Common myeloid progenitor, CD34-positive (primary cell): ENCODE measurements at regions not wholly inside any gene's neighbourhood (a gene's known extent, or its start where the extent isn't known, plus 50 kb on each side); places are given as distances from the start of the nearest gene placed in this dataset.

ENCODE experiments used
- CTCF ChIA-PET: fragments of 350-600 bp; sonication (Branson Sonifier 250); formaldehyde crosslinking; loops from one replicate; lab custom pipeline; 2021; ENCODE audit warnings: antibody characterized with exemption; lab: Charles Lee
- POLR2A ChIA-PET: fragments of 350-600 bp; sonication (Branson Sonifier 250); formaldehyde crosslinking; loops from one replicate; lab custom pipeline; 2021; ENCODE audit warnings: antibody characterized with exemption; lab: Charles Lee
- DNase-seq, 3 donors: peaks; one replicate each; pipeline versions ENCODE4 v3.0.0 to v3.0.0-alpha.2; 2013
- H3K27ac ChIP-seq, 2 experiments: 1 replicate in 1 of 2; 2 replicates in 1 of 2; pipeline ENCODE4 v1.7.0; 2013; ENCODE audit warnings: inconsistent platforms in 2 of 2, low read length in 2 of 2, mild to moderate bottlenecking in 2 of 2, low read depth in 1 of 2, moderate library complexity in 1 of 2; ENCODE audit not compliant: severe bottlenecking in 2 of 2, insufficient read depth in 1 of 2, poor library complexity in 1 of 2
- H3K27me3 ChIP-seq, 5 experiments: replicated peaks in 2 of 5; 1 replicate in 3 of 5; 2 replicates in 2 of 5; pipeline versions ENCODE4 v1.6.1 to v1.7.0; 2013; ENCODE audit warnings: low read length in 4 of 5, mild to moderate bottlenecking in 2 of 5, moderate library complexity in 2 of 5, inconsistent platforms in 1 of 5; ENCODE audit not compliant: insufficient read depth in 5 of 5, control insufficient read depth in 4 of 5
- H3K36me3 ChIP-seq, 4 experiments: 1 replicate in 2 of 4; 2 replicates in 2 of 4; pipeline versions ENCODE4 v1.6.1 to v1.7.0; 2013; ENCODE audit warnings: low read length in 3 of 4, control low read depth in 1 of 4, mild to moderate bottlenecking in 1 of 4; ENCODE audit not compliant: control insufficient read depth in 4 of 4, insufficient read depth in 4 of 4
- H3K4me1 ChIP-seq, 4 experiments: 1 replicate in 3 of 4; 2 replicates in 1 of 4; pipeline versions ENCODE4 v1.6.1 to v1.7.1; 2013; ENCODE audit warnings: low read length in 3 of 4, mild to moderate bottlenecking in 3 of 4, control low read depth in 1 of 4, inconsistent platforms in 1 of 4, moderate library complexity in 1 of 4; ENCODE audit not compliant: control insufficient read depth in 4 of 4, insufficient read depth in 4 of 4; ENCODE audit errors: control extremely low read depth in 1 of 4
- H3K4me3 ChIP-seq, 7 experiments: 1 replicate in 4 of 7; 2 replicates in 3 of 7; pipeline versions ENCODE4 v1.5.1 to v1.7.0; 2013; ENCODE audit warnings: mild to moderate bottlenecking in 7 of 7, low read length in 6 of 7, moderate library complexity in 6 of 7, inconsistent platforms in 2 of 7, low read depth in 2 of 7, control low read depth in 1 of 7; ENCODE audit not compliant: insufficient read depth in 4 of 7, control insufficient read depth in 1 of 7; ENCODE audit errors: extremely low read depth in 1 of 7
- H3K9me3 ChIP-seq, 5 experiments: 1 replicate in 4 of 5; 2 replicates in 1 of 5; pipeline versions ENCODE4 v1.6.1 to v1.7.1; 2013; ENCODE audit warnings: low read length in 4 of 5, mild to moderate bottlenecking in 2 of 5, inconsistent platforms in 1 of 5, low read depth in 1 of 5, moderate library complexity in 1 of 5; ENCODE audit not compliant: control insufficient read depth in 4 of 5, insufficient read depth in 2 of 5; ENCODE audit errors: control extremely low read depth in 1 of 5
- WGBS: methylation state at CpG from one replicate; pipeline ENCODE4 v1.1.5; 2013; ENCODE audit not compliant: insufficient coverage; 5-methylcytosine and 5-hydroxymethylcytosine counted together

GRCh38 chr3:113094337-113095221, 103.8 kb downstream of the GTPBP8 start:
- POLR2A ChIA-PET = interaction anchor here (0.6 kb wide), 1 partner anchor 60 kb away, joined by 4 read pairs; no protein-coding TSS in a partner anchor
- WGBS = 93% methylated on average over 7 of the region's 7 CpGs
- no peaks in the 10 kb centered on the region for H3K36me3 ChIP-seq
- DNase-seq = no peak
- H3K27me3 ChIP-seq = no peaks in the 10 kb centered on the region
- CTCF ChIA-PET = interaction anchor here (1.1 kb wide), 1 partner anchor 36 kb away, joined by 5 read pairs; no protein-coding TSS in a partner anchor
- no peak overlapping the region for H3K4me3 ChIP-seq
- H3K27ac ChIP-seq = no peak overlapping the region
- no peaks in the 10 kb centered on the region for H3K4me1 ChIP-seq
- H3K9me3 ChIP-seq = peaks cover 0 to 7% (median 0%) of the 10 kb centered on the region in 5 experiments

GRCh38 chr3:113096188-113096892, 105.6 kb downstream of the GTPBP8 start:
- ChIA-PET POLR2A (no interaction called here), CTCF (no interaction called here)
- no peak overlapping the region for H3K4me3 ChIP-seq
- no peak overlapping the region for H3K27ac ChIP-seq
- H3K9me3 ChIP-seq = peaks cover 0 to 11% (median 0%) of the 10 kb centered on the region in 5 experiments
- no peaks in the 10 kb centered on the region for H3K27me3 ChIP-seq
- no CpG with 5 or more reads among the region's 2 CpGs for WGBS
- no peaks in the 10 kb centered on the region for H3K36me3 ChIP-seq
- H3K4me1 ChIP-seq = no peaks in the 10 kb centered on the region
- DNase-seq = no peak

- 92% methylated on average over 3 of the region's 3 CpGs for WGBS
- H3K27me3 ChIP-seq = no peaks in the 10 kb centered on the region
- ChIA-PET POLR2A (interaction anchor here (0.6 kb wide), 1 partner anchor 36 kb away, joined by 4 read pairs; no protein-coding TSS in a partner anchor), CTCF (no interaction called here)
- peaks cover 0 to 11% (median 0%) of the 10 kb centered on the region in 5 experiments for H3K9me3 ChIP-seq
- DNase-seq = no peak
- no peak overlapping the region for H3K27ac ChIP-seq
- no peaks in the 10 kb centered on the region for H3K4me1 ChIP-seq
- no peaks in the 10 kb centered on the region for H3K36me3 ChIP-seq
- H3K4me3 ChIP-seq = no peak overlapping the region
Measured at GRCh38 chr3:113097960-113098447, 107.2 kb downstream of the GTPBP8 start.

- ChIA-PET POLR2A (no interaction called here), CTCF (no interaction called here)
- WGBS = no CpG with 5 or more reads among the region's 2 CpGs
- Histone ChIP-seq H3K36me3 (no peaks in the 10 kb centered on the region), H3K4me3 (no peak overlapping the region), H3K4me1 (peaks cover 0 to 3% (median 0%) of the 10 kb centered on the region in 4 experiments), H3K27me3 (no peaks in the 10 kb centered on the region), H3K9me3 (peaks cover 0 to 11% (median 0%) of the 10 kb centered on the region in 5 experiments), H3K27ac (no peak overlapping the region)
- no peak for DNase-seq
Measured at GRCh38 chr3:113100063-113100462, 109.3 kb downstream of the GTPBP8 start.

- Histone ChIP-seq H3K4me1 (peaks cover 0 to 5% (median 0%) of the 10 kb centered on the region in 4 experiments), H3K27ac (no peak overlapping the region), H3K4me3 (no peak overlapping the region), H3K9me3 (peaks cover 0 to 11% (median 0%) of the 10 kb centered on the region in 5 experiments), H3K27me3 (no peaks in the 10 kb centered on the region), H3K36me3 (no peaks in the 10 kb centered on the region)
- CTCF ChIA-PET = no interaction called here
- POLR2A ChIA-PET = no interaction called here
- WGBS = 100% methylated on average over 1 of the region's 2 CpGs
- peak in 2 of 3 donors; percentile 80 to 85 for DNase-seq
Measured at GRCh38 chr3:113103588-113103987, 107.8 kb upstream of the BOC start.

- 95% methylated on average over 3 of the region's 11 CpGs for WGBS
- H3K27me3 ChIP-seq = no peaks in the 10 kb centered on the region
- DNase-seq = no peak
- peaks cover 0 to 5% (median 0%) of the 10 kb centered on the region in 5 experiments for H3K9me3 ChIP-seq
- no peaks in the 10 kb centered on the region for H3K36me3 ChIP-seq
- peaks cover 0 to 10% (median 2%) of the 10 kb centered on the region in 4 experiments for H3K4me1 ChIP-seq
- H3K27ac ChIP-seq = no peak overlapping the region
- no peak overlapping the region for H3K4me3 ChIP-seq
- ChIA-PET POLR2A (no interaction called here), CTCF (no interaction called here)
Measured at GRCh38 chr3:113104357-113105092, 106.8 kb upstream of the BOC start.
